Neural cell (in vitro differentiated cells): ENCODE measurements at regions not wholly inside any gene's neighbourhood (a gene's known extent, or its start where the extent isn't known, plus 50 kb on each side); places are given as distances from the start of the nearest gene placed in this dataset.

ENCODE experiments used
- CTCF ChIP-seq: fragments of 450-650 bp; IDR thresholded peaks from 2 replicates; pipeline ENCODE4 v1.5.1; 2014; ENCODE audit warnings: antibody characterized with exemption, mild to moderate bottlenecking, moderate library complexity; ENCODE audit not compliant: poor library complexity, severe bottlenecking
- POLR2AphosphoS5 ChIP-seq: IDR thresholded peaks from 2 replicates; pipeline ENCODE4 v1.6.1; 2012
- TAF1 ChIP-seq: IDR thresholded peaks from 2 replicates; pipeline ENCODE4 v1.6.1; 2012; ENCODE audit warnings: low read depth

- TF ChIP-seq POLR2AphosphoS5 (no peak), CTCF (no peak), TAF1 (no peak)
Measured at GRCh38 chr17:70988622-70989021, 819.3 kb downstream of the KCNJ2 start.
